GM12874 (cell line): ENCODE measurements at regions not wholly inside any gene's neighbourhood (a gene's known extent, or its start where the extent isn't known, plus 50 kb on each side); places are given as distances from the start of the nearest gene placed in this dataset.

Source experiments
- TF ChIP-seq, protein P1 (sequence below): IDR thresholded peaks from 2 replicates; pipeline ENCODE4 v1.5.1; 2011; ENCODE audit warnings: low read depth, mild to moderate bottlenecking, control low read depth, low read length, moderate library complexity; ENCODE audit not compliant: insufficient read depth

DNA sequence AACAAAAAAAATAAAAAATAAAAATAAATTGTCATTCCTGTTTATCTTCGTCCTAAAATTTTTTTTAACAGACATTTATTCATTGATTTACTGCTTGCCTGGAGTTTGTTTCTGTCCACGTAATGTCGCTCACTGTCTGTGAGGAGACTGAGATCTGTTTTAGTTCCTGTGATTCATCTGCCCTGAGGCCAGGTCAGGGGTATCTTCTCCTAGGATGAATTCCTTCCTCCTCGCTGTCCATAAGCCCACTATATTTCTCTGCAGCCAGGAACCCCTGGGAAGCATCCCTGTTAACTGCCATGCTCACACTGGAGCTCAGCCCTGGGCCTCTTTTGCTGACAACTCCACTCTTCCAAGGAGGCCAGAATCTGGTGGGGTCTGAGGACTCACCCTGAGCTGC is 682.0 kb downstream of the MTRR start:
- TF ChIP-seq, protein P1, sequence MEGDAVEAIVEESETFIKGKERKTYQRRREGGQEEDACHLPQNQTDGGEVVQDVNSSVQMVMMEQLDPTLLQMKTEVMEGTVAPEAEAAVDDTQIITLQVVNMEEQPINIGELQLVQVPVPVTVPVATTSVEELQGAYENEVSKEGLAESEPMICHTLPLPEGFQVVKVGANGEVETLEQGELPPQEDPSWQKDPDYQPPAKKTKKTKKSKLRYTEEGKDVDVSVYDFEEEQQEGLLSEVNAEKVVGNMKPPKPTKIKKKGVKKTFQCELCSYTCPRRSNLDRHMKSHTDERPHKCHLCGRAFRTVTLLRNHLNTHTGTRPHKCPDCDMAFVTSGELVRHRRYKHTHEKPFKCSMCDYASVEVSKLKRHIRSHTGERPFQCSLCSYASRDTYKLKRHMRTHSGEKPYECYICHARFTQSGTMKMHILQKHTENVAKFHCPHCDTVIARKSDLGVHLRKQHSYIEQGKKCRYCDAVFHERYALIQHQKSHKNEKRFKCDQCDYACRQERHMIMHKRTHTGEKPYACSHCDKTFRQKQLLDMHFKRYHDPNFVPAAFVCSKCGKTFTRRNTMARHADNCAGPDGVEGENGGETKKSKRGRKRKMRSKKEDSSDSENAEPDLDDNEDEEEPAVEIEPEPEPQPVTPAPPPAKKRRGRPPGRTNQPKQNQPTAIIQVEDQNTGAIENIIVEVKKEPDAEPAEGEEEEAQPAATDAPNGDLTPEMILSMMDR = no peak

DNA sequence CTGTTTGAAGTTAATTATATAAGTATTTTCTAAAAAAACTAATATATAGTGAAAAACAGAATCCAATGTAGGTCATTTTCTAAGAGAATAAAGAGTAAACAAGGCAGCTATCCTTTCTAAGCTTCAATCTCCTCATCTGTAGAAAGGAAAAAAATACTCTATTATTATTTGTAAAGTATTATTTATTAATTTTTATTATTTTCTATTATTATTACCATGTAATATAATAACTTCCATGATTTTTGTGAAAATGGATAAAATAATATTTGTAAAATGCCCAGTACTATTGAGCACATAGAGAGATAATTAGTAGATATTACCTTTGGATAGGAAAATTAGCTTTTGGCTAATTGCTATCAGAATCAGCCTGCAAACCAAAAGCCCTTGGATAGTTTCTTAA is 684.4 kb downstream of the MTRR start:
- TF ChIP-seq, protein P1 = no peak

DNA sequence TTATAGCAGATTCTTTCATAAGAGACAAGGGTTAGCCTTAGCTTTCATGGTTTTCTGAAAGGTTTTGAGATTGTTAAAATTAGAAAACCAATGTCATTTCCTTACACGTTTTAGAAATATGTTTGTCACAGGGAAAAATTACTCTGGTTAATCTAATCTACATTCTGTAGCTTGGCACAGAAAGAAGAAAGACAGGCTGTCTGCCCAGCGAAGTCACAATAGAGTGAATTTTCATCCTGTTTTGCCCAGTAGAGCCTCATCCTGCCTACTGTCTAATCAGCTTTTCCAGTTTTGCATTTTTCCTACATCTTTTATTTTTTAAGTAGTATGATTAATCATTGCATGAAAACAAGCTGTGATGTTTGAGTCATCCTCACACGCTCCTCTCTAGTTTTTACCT is 688.8 kb downstream of the MTRR start:
- TF ChIP-seq, protein P1 = no peak

DNA sequence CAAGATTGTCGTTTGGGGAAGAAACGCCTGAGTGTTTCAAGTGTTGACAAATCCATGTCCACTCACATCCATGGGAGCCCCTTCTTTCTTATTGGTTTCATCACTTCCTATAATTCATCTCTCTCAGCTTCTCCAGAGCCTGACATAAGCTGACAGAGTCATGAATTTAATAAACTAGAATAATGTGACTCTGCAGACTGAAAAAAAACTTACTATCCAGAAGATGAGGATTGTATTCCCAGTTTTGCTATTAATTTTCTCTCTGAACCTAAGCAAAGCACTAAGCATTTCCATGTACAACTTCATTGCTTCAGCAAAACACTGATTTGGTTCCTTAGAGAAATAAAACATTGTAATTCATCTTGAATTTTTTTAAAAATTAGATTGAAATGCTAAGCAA is 691.8 kb downstream of the MTRR start:
- TF ChIP-seq, protein P1 = no peak

DNA sequence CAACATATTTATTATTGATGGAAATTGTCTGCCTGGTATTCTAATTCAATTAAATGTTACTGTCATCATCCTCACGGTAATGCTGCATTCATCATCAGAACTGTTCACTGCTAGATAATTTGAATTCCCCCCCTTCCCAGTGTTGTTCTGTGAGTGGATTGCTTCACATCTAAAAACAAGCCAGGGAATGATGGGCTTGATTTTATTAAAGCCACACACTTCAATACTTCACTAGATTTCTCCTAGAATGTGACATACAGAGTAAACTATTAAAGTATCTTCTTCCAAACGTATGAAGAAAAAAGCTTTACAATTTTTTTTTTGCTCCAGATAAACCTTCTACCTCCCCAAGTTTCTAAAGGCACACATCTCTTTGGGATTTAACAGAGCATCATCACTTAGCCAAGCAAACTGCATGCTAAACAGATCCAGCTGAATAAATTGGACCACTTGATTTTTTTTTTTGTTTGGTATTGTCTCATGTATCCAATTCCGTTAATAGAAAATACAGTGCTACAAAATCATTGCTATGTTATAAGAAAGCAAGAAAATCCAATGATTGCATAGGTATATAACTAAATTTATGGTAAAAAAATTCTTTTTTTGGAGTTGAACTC is 692.4 kb downstream of the MTRR start:
- TF ChIP-seq, protein P1 = no peak

DNA sequence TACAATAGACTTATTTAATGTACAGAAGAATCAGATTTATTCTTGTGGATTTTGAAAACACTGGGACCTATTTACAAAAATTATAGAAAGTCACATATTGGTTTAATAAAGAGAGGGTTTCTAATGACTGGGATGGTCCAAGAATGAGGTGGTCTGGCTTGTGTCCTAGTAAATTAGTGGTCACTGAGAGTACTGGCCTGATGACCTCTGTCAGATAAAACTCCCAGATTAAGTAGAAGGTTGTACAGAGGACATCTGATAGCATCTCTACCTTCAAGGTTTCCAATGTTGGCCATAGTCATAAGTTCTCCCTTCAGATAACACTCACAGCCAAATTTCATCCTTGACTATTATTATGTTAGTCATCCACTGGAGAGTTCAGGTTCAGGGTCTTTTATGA is 692.9 kb downstream of the MTRR start:
- TF ChIP-seq, protein P1 = no peak

DNA sequence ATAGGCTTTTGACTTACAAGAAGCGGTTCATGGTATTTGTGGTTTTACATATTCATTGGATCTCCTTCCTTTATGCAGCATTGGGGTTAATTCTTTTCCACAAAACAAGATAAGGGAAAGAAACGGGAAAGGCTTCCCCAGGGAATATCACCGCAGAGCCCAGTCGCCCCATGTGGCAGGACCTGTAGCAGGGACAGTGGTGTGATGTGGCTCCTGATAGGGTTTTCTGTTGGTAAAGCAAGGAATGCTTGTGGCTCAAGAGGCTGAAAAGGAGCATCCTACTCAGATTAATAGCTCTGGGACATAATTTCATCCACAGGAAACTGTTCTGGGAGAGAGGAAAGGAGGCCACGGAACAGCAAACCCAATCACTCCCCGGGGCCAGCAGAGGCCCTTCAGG is 699.9 kb downstream of the MTRR start:
- TF ChIP-seq, protein P1 = no peak
